Embryonic facial prominence (tissue), 1 donor: ENCODE measurements at regions not wholly inside any gene's neighbourhood (a gene's known extent, or its start where the extent isn't known, plus 50 kb on each side); places are given as distances from the start of the nearest gene placed in this dataset.

Experiments used
- DNase-seq: peaks from one replicate; pipeline ENCODE4 v3.0.0-alpha.2; 2016; ENCODE audit errors: extremely low spot score

DNA sequence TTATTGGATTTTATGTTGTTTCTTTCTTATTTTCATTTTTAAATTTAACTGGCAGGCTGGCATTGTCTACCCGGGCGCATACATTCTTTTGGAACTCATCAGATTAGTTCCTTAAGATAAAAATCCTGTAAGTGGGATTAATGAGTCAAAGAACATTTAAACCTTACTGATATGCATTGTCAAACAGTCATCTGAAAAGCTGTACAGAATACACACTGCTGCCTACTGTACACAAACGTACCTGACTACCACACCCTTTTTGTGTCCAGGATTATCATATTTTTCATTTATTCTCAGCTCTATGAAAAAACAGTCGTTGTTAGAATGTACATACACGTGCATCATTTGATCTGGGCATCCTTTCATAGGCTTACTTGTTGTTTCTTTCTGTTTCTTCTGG lies 358.3 kb downstream of the EFNB2 start:
- DNase-seq: no peak

- no peak for DNase-seq
Measured at GRCh38 chr13:106176117-106176516, 359.3 kb downstream of the EFNB2 start.

GRCh38 chr13:106173891-106174610 lies 361.4 kb downstream of the EFNB2 start:
- no peak for DNase-seq

GRCh38 chr13:106173346-106173745 lies 362.1 kb downstream of the EFNB2 start:
- no peak for DNase-seq

DNA sequence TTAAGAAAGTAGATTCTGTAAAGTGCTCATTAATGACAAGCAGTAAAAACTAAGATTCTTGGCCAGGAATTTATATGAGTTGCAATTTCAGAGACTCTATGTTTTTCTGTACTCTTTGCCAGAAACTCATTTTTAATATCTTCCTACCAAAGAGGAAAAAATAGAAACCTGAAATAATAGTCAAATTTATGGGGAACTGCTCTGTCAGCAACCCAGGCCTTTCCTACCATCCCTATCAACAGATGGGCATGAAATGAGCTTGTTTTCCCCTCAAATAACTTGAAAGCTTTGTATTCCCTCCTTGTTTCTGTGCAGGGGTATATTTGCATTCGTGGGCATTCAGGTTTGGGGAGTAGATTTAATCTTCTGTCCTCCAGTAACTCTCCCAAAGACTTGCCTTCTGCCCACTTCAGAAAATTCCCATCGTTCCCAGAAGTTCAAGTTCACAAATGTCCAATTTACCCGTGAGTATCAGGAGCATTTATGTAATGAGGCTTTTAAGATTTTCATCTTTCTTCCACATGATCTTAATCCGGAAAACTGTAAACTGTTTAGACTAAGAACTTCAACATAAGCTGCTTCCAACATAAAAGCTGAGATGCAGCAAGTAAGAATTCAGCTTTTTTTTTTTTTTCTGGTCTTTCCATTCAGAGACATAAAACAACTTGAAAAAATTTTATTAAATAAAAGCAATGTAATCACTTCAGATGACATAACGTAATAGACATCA lies 363.1 kb downstream of the EFNB2 start:
- DNase-seq: no peak

GRCh38 chr13:106163426-106163825 lies 372.0 kb downstream of the EFNB2 start:
- DNase-seq: no peak

DNA sequence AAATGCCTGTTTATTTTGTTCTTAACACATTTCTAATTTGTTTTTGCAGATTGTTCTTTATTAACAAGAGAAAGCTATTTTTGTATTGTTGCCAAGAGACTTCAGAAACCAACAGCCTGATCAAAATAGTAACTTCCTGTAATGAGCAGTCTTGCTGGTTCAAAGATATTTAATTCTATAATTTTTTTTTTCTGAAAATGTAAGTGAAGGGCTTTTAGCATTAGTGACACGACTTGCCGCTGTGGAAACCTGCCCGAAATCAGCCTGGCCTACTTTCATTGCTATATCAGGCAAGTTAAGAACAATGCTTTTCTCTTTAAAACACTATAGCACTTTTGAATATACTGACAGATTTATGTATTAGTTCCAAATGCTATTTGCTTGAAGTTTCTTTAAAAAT lies 374.3 kb downstream of the EFNB2 start:
- DNase-seq: no peak

GRCh38 chr13:106159295-106160195 lies 375.9 kb downstream of the EFNB2 start:
- no peak for DNase-seq

- no peak for DNase-seq
Measured at GRCh38 chr13:106156468-106156867, 379.0 kb downstream of the EFNB2 start.

GRCh38 chr13:106155411-106155810 lies 380.1 kb downstream of the EFNB2 start:
- no peak for DNase-seq

GRCh38 chr13:106153876-106154275 lies 381.6 kb downstream of the EFNB2 start:
- DNase-seq: no peak

GRCh38 chr13:106153041-106153440 lies 382.4 kb downstream of the EFNB2 start:
- DNase-seq: no peak

GRCh38 chr13:106152047-106152446 lies 383.4 kb downstream of the EFNB2 start:
- no peak for DNase-seq

- no peak for DNase-seq
Measured at GRCh38 chr13:106151056-106151699, 384.3 kb downstream of the EFNB2 start.

DNA sequence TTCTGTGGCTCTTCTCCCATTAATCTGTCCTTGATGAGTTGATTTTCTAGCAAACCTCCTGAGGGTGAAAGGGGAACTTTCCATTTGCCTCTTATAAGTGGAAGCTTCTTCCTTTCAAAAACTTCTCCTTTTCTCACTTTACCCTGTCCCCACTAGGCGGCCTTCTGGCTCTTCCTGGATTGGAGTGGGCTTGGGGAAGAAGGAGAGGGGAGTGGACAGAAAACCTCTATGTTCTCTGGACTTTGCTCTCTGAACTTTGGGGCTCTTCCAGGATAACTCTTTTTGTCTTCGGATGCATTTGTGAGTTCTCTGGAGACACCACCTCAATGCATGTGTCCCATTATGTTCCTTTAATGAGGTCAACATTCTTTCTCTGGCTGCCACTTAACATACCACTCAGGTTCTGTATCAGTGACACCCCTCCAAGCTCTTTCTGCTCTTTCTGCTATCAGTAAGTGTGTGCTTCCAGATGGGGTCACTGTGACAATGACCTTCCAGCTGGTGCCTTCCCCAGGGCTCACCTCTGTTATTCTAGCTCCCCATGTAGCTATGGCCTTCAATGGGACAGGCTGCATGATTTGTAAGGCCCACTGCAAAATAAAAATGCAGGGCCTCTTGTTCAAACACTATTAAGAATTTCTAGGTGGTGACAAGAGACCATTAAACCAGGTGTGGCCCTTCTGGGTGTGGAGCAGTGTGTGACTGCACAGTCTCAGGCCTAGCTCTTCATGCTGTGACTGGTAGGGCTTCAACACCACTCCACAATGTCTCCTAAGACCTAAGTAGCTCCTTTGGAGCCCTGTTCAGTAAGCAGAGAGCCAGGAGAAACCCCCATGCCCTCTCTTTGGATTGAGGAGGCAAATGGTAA lies 389.2 kb downstream of the EFNB2 start:
- no peak for DNase-seq

DNA sequence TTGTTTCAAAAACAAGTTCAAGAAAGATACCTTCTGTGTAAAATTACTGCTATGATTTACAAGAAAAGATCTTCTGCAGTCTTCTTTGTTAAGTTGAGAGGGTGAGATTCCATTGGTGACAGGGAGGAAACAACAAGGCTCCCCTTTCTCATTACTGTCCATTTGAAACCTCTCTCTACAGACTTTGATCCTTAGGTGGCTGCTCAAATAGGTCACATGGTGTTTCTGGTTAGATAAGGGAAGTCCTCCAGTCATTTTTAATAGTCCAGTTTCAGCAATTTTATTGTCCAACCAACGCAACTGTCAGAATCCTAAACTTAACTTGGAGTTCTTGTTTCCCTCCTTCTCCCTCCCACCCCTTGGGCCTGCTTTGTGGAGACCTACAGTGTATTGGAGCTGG lies 390.4 kb downstream of the EFNB2 start:
- DNase-seq: no peak

- no peak for DNase-seq
Measured at GRCh38 chr13:106143930-106144709, 391.3 kb downstream of the EFNB2 start.

DNA sequence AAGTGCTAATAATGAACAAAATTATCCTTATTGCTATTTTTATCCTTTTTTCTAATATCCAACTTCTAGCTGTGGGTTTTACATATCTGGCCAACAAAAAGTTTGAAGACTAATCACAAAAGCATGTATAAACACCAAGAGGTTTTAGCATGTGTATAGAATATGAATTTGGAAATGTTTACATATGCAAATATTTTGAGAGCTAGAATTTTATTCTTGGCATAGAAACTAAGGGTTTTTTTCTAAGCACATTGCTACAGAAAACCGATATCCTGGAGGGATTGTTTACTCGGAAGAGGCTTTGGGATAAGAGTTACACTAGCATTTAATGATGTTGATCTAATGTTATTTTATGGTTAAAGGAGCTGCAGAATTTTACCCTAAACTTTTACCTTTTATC lies 392.1 kb downstream of the EFNB2 start:
- DNase-seq: no peak

GRCh38 chr13:106140476-106140875 lies 395.0 kb downstream of the EFNB2 start:
- no peak for DNase-seq

GRCh38 chr13:106139942-106140341 lies 395.5 kb downstream of the EFNB2 start:
- DNase-seq: no peak
